ENCODE measurements at regions not wholly inside any gene's neighbourhood (a gene's known extent, or its start where the extent isn't known, plus 50 kb on each side); places are given as distances from the start of the nearest gene placed in this dataset.
"Not testable (repeated sequence)": the region's sequence is repeated elsewhere in the genome, so short reads cannot be mapped to it uniquely, and the experiment has no call there.

GRCh38 chr5:127163750-127164149 lies 90.4 kb upstream of the C5orf63 start:
- no peak for TF ChIP-seq CTCF (IDR thresholded peaks at IDR 0.05)
- no peak for DNase-seq
- no peak for FAIRE-seq
- H3K36me3 ChIP-seq: no peaks in the 10 kb centered on the region
- no peaks in the 10 kb centered on the region for H3K9me3 ChIP-seq
- no peak for ATAC-seq
- no peak overlapping the region for H3K4me3 ChIP-seq
- intact Hi-C loops (cut with DNase I): no loop called here
- H3K27me3 ChIP-seq: peaks cover 0 to 4% (median 0%) of the 10 kb centered on the region in 4 donors
- H3K4me1 ChIP-seq: no peaks in the 10 kb centered on the region
- H3K27ac ChIP-seq: no peak overlapping the region

GRCh38 chr5:127170918-127171600 lies 97.8 kb upstream of the C5orf63 start:
- intact Hi-C loops (cut with DNase I): no loop called here
- Histone ChIP-seq H3K4me1 (no peaks in the 10 kb centered on the region), H3K4me3 (no peak overlapping the region), H3K27me3 (no peaks in the 10 kb centered on the region), H3K9me3 (no peaks in the 10 kb centered on the region), H3K27ac (no peak overlapping the region), H3K36me3 (no peaks in the 10 kb centered on the region)
- ATAC-seq: no peak
- FAIRE-seq: no peak
- DNase-seq: no peak
- TF ChIP-seq CTCF (IDR thresholded peaks at IDR 0.05): no peak
- 88 to 92% methylated on average over 10 of the region's 10 CpGs for WGBS, 2 donors

GRCh38 chr5:127176769-127177168 lies 103.5 kb upstream of the C5orf63 start:
- H3K4me1 ChIP-seq: no peaks in the 10 kb centered on the region
- H3K27ac ChIP-seq: no peak overlapping the region
- no peaks in the 10 kb centered on the region for H3K9me3 ChIP-seq
- 73 to 75% methylated on average over 2 of the region's 2 CpGs for WGBS, 2 donors
- FAIRE-seq: no peak
- no peak for DNase-seq
- intact Hi-C loops (cut with DNase I): no loop called here
- H3K4me3 ChIP-seq: no peak overlapping the region
- H3K27me3 ChIP-seq: no peaks in the 10 kb centered on the region
- no peak for ATAC-seq
- no peaks in the 10 kb centered on the region for H3K36me3 ChIP-seq
- TF ChIP-seq CTCF (IDR thresholded peaks at IDR 0.05): no peak

GRCh38 chr5:127182631-127183030 lies 108.0 kb upstream of the MEGF10 start:
- intact Hi-C loops (cut with DNase I); ATAC-seq: not testable (repeated sequence)

GRCh38 chr5:127183332-127183731 lies 107.3 kb upstream of the MEGF10 start:
- WGBS, 2 donors: 79 to 87% methylated on average over 7 of the region's 7 CpGs
- no peak for TF ChIP-seq CTCF (IDR thresholded peaks at IDR 0.05)
- Histone ChIP-seq H3K36me3 (no peaks in the 10 kb centered on the region), H3K4me1 (no peaks in the 10 kb centered on the region), H3K4me3 (no peak overlapping the region), H3K27me3 (no peaks in the 10 kb centered on the region), H3K9me3 (no peaks in the 10 kb centered on the region), H3K27ac (no peak overlapping the region)
- intact Hi-C loops (cut with DNase I): no loop called here
- no peak for DNase-seq
- FAIRE-seq: no peak
- ATAC-seq: no peak

More at GRCh38 chr5:127182631-127183030, 108.0 kb upstream of the MEGF10 start:
- H3K36me3 ChIP-seq, H3K4me3 ChIP-seq, H3K27me3 ChIP-seq, H3K9me3 ChIP-seq, H3K27ac ChIP-seq, FAIRE-seq, DNase-seq, H3K4me1 ChIP-seq: not testable (repeated sequence)
- WGBS, 2 donors: 81 to 88% methylated on average over 8 of the region's 8 CpGs

All from pancreas (tissue), 10 donors.